Prostate gland (tissue), 2 donors: ENCODE measurements at regions not wholly inside any gene's neighbourhood (a gene's known extent, or its start where the extent isn't known, plus 50 kb on each side); places are given as distances from the start of the nearest gene placed in this dataset.

Experiments
- CTCF ChIP-seq, 4 experiments: fragments of 200-600 bp in 2 of 4; fragments of 450-650 bp in 2 of 4; sonication (generic) in 2 of 4; IDR thresholded peaks; 1 replicate in 3 of 4; 2 replicates in 1 of 4; pipeline ENCODE4 v1.5.1; 2016 to 2019; ENCODE audit warnings: antibody characterized with exemption in 4 of 4, mild to moderate bottlenecking in 2 of 4, moderate library complexity in 2 of 4
- POLR2A ChIP-seq: fragments of 450-650 bp; IDR thresholded peaks from one replicate; pipeline ENCODE4 v1.6.1; 2016; ENCODE audit warnings: antibody characterized with exemption, mild to moderate bottlenecking
- POLR2AphosphoS5 ChIP-seq: sonication (generic); formaldehyde crosslinking; IDR thresholded peaks from one replicate; pipeline ENCODE4 v1.6.1; 2017; ENCODE audit warnings: antibody characterized with exemption

GRCh38 chr16:54458923-54459322 is 172.3 kb upstream of the IRX3 start:
- no peak for TF ChIP-seq CTCF (IDR thresholded peaks at IDR 0.05)
- no peak for TF ChIP-seq POLR2AphosphoS5
- TF ChIP-seq POLR2A, result no peak
